Fibroblast of mammary gland (primary cell): ENCODE measurements at regions not wholly inside any gene's neighbourhood (a gene's known extent, or its start where the extent isn't known, plus 50 kb on each side); places are given as distances from the start of the nearest gene placed in this dataset.

Experiments used
- DNase-seq: peaks from one replicate; pipeline ENCODE4 v3.0.0-alpha.2; 2010; ENCODE audit warnings: low read depth
- H3K4me3 ChIP-seq: 2 replicates; pipeline ENCODE4 v1.5.1; 2011; ENCODE audit warnings: low read depth, mild to moderate bottlenecking, low read length, moderate library complexity; ENCODE audit not compliant: control insufficient read depth
- CTCF ChIP-seq: conservative IDR thresholded peaks from 2 replicates; pipeline ENCODE4 v1.5.1; 2011; ENCODE audit warnings: low read depth, low read length, inconsistent platforms; ENCODE audit not compliant: control insufficient read depth, insufficient read depth

GRCh38 chr6:155654474-155654873, 198.8 kb upstream of the NOX3 start:
- no peak for TF ChIP-seq CTCF
- no peak overlapping the region for H3K4me3 ChIP-seq
- no peak for DNase-seq

- H3K4me3 ChIP-seq: no peak overlapping the region
- no peak for DNase-seq
- TF ChIP-seq CTCF: no peak
These were observed 192.7 kb upstream of the NOX3 start for GRCh38 chr6:155648301-155648700.

GRCh38 chr6:155647354-155647753, 191.7 kb upstream of the NOX3 start:
- DNase-seq: no peak
- no peak overlapping the region for H3K4me3 ChIP-seq
- no peak for TF ChIP-seq CTCF

GRCh38 chr6:155646443-155646842, 190.8 kb upstream of the NOX3 start:
- no peak for TF ChIP-seq CTCF
- DNase-seq: no peak
- no peak overlapping the region for H3K4me3 ChIP-seq

- H3K4me3 ChIP-seq: no peak overlapping the region
- DNase-seq: peak; percentile 0
- no peak for TF ChIP-seq CTCF
These were observed 189.7 kb upstream of the NOX3 start for GRCh38 chr6:155645325-155645724.

- DNase-seq: no peak
- no peak overlapping the region for H3K4me3 ChIP-seq
- no peak for TF ChIP-seq CTCF
These were observed 186.0 kb upstream of the NOX3 start for GRCh38 chr6:155641603-155642002.

GRCh38 chr6:155638200-155638599, 182.6 kb upstream of the NOX3 start:
- DNase-seq: no peak
- no peak for TF ChIP-seq CTCF
- H3K4me3 ChIP-seq: no peak overlapping the region
